Stimulated activated CD8-positive, alpha-beta memory T cell treated with anti-CD3 and anti-CD28 coated beads, Interleukin-4, amount 100 ng/mL, for 1 hour (primary cell): ENCODE measurements at regions not wholly inside any gene's neighbourhood (a gene's known extent, or its start where the extent isn't known, plus 50 kb on each side); places are given as distances from the start of the nearest gene placed in this dataset.

Source experiments
- DNase-seq, 2 donors: peaks; one replicate each; pipeline ENCODE4 v3.0.0-alpha.2; 2020; ENCODE audit warnings: low read depth in 2 of 2, low spot score in 1 of 2

GRCh38 chr6:147712841-147713240 lies 204.4 kb downstream of the SAMD5 start:
- DNase-seq = no peak

GRCh38 chr6:147715035-147715434 lies 206.5 kb downstream of the SAMD5 start:
- DNase-seq = no peak

- no peak for DNase-seq
Measured at GRCh38 chr6:147716434-147716833, 207.9 kb downstream of the SAMD5 start.

- DNase-seq = no peak
Measured at GRCh38 chr6:147717991-147718390, 209.5 kb downstream of the SAMD5 start.

- DNase-seq = no peak
Measured at GRCh38 chr6:147722158-147722557, 213.7 kb downstream of the SAMD5 start.

- no peak for DNase-seq
Measured at GRCh38 chr6:147724454-147724853, 216.0 kb downstream of the SAMD5 start.

GRCh38 chr6:147726342-147726741 lies 217.9 kb downstream of the SAMD5 start:
- no peak for DNase-seq

GRCh38 chr6:147728903-147729302 lies 220.4 kb downstream of the SAMD5 start:
- no peak for DNase-seq

GRCh38 chr6:147733686-147734085 lies 225.2 kb downstream of the SAMD5 start:
- no peak for DNase-seq

GRCh38 chr6:147734151-147734550 lies 225.7 kb downstream of the SAMD5 start:
- DNase-seq = no peak

GRCh38 chr6:147735924-147736323 lies 227.4 kb downstream of the SAMD5 start:
- no peak for DNase-seq

GRCh38 chr6:147737115-147737514 lies 228.6 kb downstream of the SAMD5 start:
- no peak for DNase-seq

GRCh38 chr6:147738099-147738498 lies 229.6 kb downstream of the SAMD5 start:
- no peak for DNase-seq

- DNase-seq = no peak
Measured at GRCh38 chr6:147738516-147739162, 230.1 kb downstream of the SAMD5 start.

GRCh38 chr6:147740326-147740725 lies 231.8 kb downstream of the SAMD5 start:
- no peak for DNase-seq

GRCh38 chr6:147740916-147741315 lies 232.4 kb downstream of the SAMD5 start:
- no peak for DNase-seq

GRCh38 chr6:147741389-147741788 lies 232.9 kb downstream of the SAMD5 start:
- no peak for DNase-seq

- no peak for DNase-seq
Measured at GRCh38 chr6:147742440-147742839, 233.9 kb downstream of the SAMD5 start.

- DNase-seq = no peak
Measured at GRCh38 chr6:147744012-147744411, 235.5 kb downstream of the SAMD5 start.

GRCh38 chr6:147749331-147749730 lies 240.8 kb downstream of the SAMD5 start:
- DNase-seq = no peak

GRCh38 chr6:147750413-147750812 lies 241.9 kb downstream of the SAMD5 start:
- DNase-seq = no peak

- DNase-seq = no peak
Measured at GRCh38 chr6:147751232-147751631, 242.7 kb downstream of the SAMD5 start.

- no peak for DNase-seq
Measured at GRCh38 chr6:147752689-147753403, 244.4 kb downstream of the SAMD5 start.
